ENCODE measurements at regions not wholly inside any gene's neighbourhood (a gene's known extent, or its start where the extent isn't known, plus 50 kb on each side); places are given as distances from the start of the nearest gene placed in this dataset.

- no peak overlapping the region for H3K4me3 ChIP-seq (ENCODE audit: control insufficient read depth, low read depth, low read length)
Measured at GRCh38 chr13:107838588-107839161, 376.7 kb downstream of the LIG4 start.

GRCh38 chr13:107836685-107837084 lies 378.7 kb downstream of the LIG4 start:
- no peak for DNase-seq (ENCODE audit: low read depth)
- no peak for TF ChIP-seq CTCF (conservative IDR thresholded peaks at IDR 0.05; ENCODE audit: control insufficient read depth, insufficient read depth, low read depth, low read length)
- no peak overlapping the region for H3K4me3 ChIP-seq (ENCODE audit: control insufficient read depth, low read depth, low read length)

More at GRCh38 chr13:107838588-107839161, 376.7 kb downstream of the LIG4 start:
- no peak for TF ChIP-seq CTCF (conservative IDR thresholded peaks at IDR 0.05; ENCODE audit: control insufficient read depth, insufficient read depth, low read depth, low read length)
- DNase-seq (ENCODE audit: low read depth) = no peak

- no peak overlapping the region for H3K4me3 ChIP-seq (ENCODE audit: control insufficient read depth, low read depth, low read length)
- DNase-seq (ENCODE audit: low read depth) = peak; percentile 48
- TF ChIP-seq CTCF (conservative IDR thresholded peaks at IDR 0.05; ENCODE audit: control insufficient read depth, insufficient read depth, low read depth, low read length) = no peak
Measured at GRCh38 chr13:107835339-107836018, 379.9 kb downstream of the LIG4 start.

- TF ChIP-seq CTCF (conservative IDR thresholded peaks at IDR 0.05; ENCODE audit: control insufficient read depth, insufficient read depth, low read depth, low read length) = no peak
- no peak overlapping the region for H3K4me3 ChIP-seq (ENCODE audit: control insufficient read depth, low read depth, low read length)
- DNase-seq (ENCODE audit: low read depth) = no peak
Measured at GRCh38 chr13:107834717-107835116, 380.6 kb downstream of the LIG4 start.

GRCh38 chr13:107834281-107834680 lies 381.1 kb downstream of the LIG4 start:
- TF ChIP-seq CTCF (conservative IDR thresholded peaks at IDR 0.05; ENCODE audit: control insufficient read depth, insufficient read depth, low read depth, low read length) = no peak
- DNase-seq (ENCODE audit: low read depth) = no peak
- H3K4me3 ChIP-seq (ENCODE audit: control insufficient read depth, low read depth, low read length) = no peak overlapping the region

GRCh38 chr13:107832500-107833100 lies 382.7 kb downstream of the LIG4 start:
- no peak for DNase-seq (ENCODE audit: low read depth)
- no peak overlapping the region for H3K4me3 ChIP-seq (ENCODE audit: control insufficient read depth, low read depth, low read length)
- TF ChIP-seq CTCF (conservative IDR thresholded peaks at IDR 0.05; ENCODE audit: control insufficient read depth, insufficient read depth, low read depth, low read length) = no peak

All from fibroblast of mammary gland (primary cell).